GM19438 (cell line): ENCODE measurements at regions not wholly inside any gene's neighbourhood (a gene's known extent, or its start where the extent isn't known, plus 50 kb on each side); places are given as distances from the start of the nearest gene placed in this dataset.
"Not testable (repeated sequence)": the region's sequence is repeated elsewhere in the genome, so short reads cannot be mapped to it uniquely, and the experiment has no call there.

Experiments used
- ATAC-seq: cut with Tn5 transposase; IDR thresholded peaks from one replicate; pipeline ENCODE4 v1.9.1; 2021; ENCODE audit warnings: low read depth; ENCODE audit not compliant: unreplicated experiment

- ATAC-seq: no peak
These were observed 141.2 kb downstream of the LAT start for GRCh38 chr16:29126057-29126494.

GRCh38 chr16:29124828-29125227 lies 140.0 kb downstream of the LAT start:
- no peak for ATAC-seq

- ATAC-seq: not testable (repeated sequence)
These were observed 139.3 kb downstream of the LAT start for GRCh38 chr16:29124162-29124561.

GRCh38 chr16:29120680-29121079 lies 135.8 kb downstream of the LAT start:
- ATAC-seq: not testable (repeated sequence)

- ATAC-seq: not testable (repeated sequence)
These were observed 133.6 kb downstream of the LAT start for GRCh38 chr16:29118301-29118957.

- no peak for ATAC-seq
These were observed 132.8 kb downstream of the LAT start for GRCh38 chr16:29117631-29118030.

GRCh38 chr16:29116980-29117379 lies 132.1 kb downstream of the LAT start:
- no peak for ATAC-seq

- not testable (repeated sequence) for ATAC-seq
These were observed 131.4 kb downstream of the LAT start for GRCh38 chr16:29116207-29116606.

- ATAC-seq: not testable (repeated sequence)
These were observed 130.9 kb downstream of the LAT start for GRCh38 chr16:29115802-29116141.

GRCh38 chr16:29114989-29115801 lies 130.3 kb downstream of the LAT start:
- not testable (repeated sequence) for ATAC-seq

- no peak for ATAC-seq
These were observed 129.7 kb downstream of the LAT start for GRCh38 chr16:29114574-29114973.

GRCh38 chr16:29113446-29113845 lies 128.6 kb downstream of the LAT start:
- not testable (repeated sequence) for ATAC-seq

- no peak for ATAC-seq
These were observed 128.0 kb downstream of the LAT start for GRCh38 chr16:29112755-29113347.

GRCh38 chr16:29111901-29112680 lies 127.2 kb downstream of the LAT start:
- not testable (repeated sequence) for ATAC-seq

GRCh38 chr16:29111421-29111820 lies 126.6 kb downstream of the LAT start:
- no peak for ATAC-seq

GRCh38 chr16:29108625-29109169 lies 123.8 kb downstream of the LAT start:
- ATAC-seq: not testable (repeated sequence)

GRCh38 chr16:29107299-29107698 lies 122.4 kb downstream of the LAT start:
- no peak for ATAC-seq

GRCh38 chr16:29106259-29106908 lies 121.5 kb downstream of the LAT start:
- not testable (repeated sequence) for ATAC-seq

- ATAC-seq: not testable (repeated sequence)
These were observed 119.7 kb downstream of the LAT start for GRCh38 chr16:29104600-29104999.

- ATAC-seq: not testable (repeated sequence)
These were observed 113.1 kb downstream of the LAT start for GRCh38 chr16:29097965-29098364.
